Fibroblast of lung (primary cell): ENCODE measurements at regions not wholly inside any gene's neighbourhood (a gene's known extent, or its start where the extent isn't known, plus 50 kb on each side); places are given as distances from the start of the nearest gene placed in this dataset.

Source experiments
- CTCF ChIP-seq, 2 donors: IDR thresholded peaks in 1 of 2; conservative IDR thresholded peaks in 1 of 2; 1 replicate in 1 of 2; 2 replicates in 1 of 2; pipeline ENCODE4 v1.5.1; 2011 to 2012; ENCODE audit warnings: low read length in 2 of 2, control low read depth in 1 of 2, inconsistent platforms in 1 of 2, low read depth in 1 of 2, mild to moderate bottlenecking in 1 of 2
- EZH2 ChIP-seq: IDR thresholded peaks from 2 replicates; pipeline ENCODE4 v1.5.1; 2012; ENCODE audit warnings: low read length, control low read depth, mild to moderate bottlenecking; ENCODE audit errors: missing control alignments

GRCh38 chr20:17884307-17885003 is 84.1 kb downstream of the SNX5 start:
- TF ChIP-seq CTCF (conservative IDR thresholded peaks at IDR 0.05 in 1 of 2, IDR thresholded peaks at IDR 0.05 in 1 of 2; ENCODE audit: low read depth in 1 of 2, low read length in 2 of 2) (no peak), EZH2 (no peak)
